B cell (primary cell): ENCODE measurements at regions not wholly inside any gene's neighbourhood (a gene's known extent, or its start where the extent isn't known, plus 50 kb on each side); places are given as distances from the start of the nearest gene placed in this dataset.

Experiments used
- EZH2 ChIP-seq: IDR thresholded peaks from 2 replicates; pipeline ENCODE4 v1.6.1; 2012; ENCODE audit warnings: borderline replicate concordance, low read depth, mild to moderate bottlenecking, moderate library complexity, low read length; ENCODE audit not compliant: insufficient read depth, poor library complexity, severe bottlenecking
- TF ChIP-seq, protein P1 (sequence below): fragments of 200-600 bp; IDR thresholded peaks from one replicate; pipeline ENCODE4 v1.8.0; 2022; ENCODE audit warnings: antibody characterized with exemption, mild to moderate bottlenecking

DNA sequence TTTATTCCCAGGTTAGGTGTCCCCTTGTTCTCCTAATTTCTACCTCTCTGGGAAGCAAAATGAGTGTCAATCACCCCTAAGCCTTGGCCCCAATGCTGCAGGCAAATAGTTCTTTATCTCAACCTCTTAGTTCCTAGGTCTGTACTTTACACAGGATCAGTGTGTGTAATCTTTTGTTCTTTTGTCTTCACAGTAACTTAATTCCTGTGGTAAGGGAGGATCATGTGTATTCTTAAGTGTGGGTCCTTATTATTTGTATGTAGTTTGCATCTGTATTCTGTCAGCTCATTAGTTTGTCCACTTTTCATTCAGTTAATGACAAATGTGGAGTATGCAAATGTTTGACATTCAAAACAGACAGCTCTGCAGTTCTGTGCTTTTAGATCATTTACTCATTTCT lies 166.7 kb downstream of the FAT3 start:
- TF ChIP-seq, protein P1, sequence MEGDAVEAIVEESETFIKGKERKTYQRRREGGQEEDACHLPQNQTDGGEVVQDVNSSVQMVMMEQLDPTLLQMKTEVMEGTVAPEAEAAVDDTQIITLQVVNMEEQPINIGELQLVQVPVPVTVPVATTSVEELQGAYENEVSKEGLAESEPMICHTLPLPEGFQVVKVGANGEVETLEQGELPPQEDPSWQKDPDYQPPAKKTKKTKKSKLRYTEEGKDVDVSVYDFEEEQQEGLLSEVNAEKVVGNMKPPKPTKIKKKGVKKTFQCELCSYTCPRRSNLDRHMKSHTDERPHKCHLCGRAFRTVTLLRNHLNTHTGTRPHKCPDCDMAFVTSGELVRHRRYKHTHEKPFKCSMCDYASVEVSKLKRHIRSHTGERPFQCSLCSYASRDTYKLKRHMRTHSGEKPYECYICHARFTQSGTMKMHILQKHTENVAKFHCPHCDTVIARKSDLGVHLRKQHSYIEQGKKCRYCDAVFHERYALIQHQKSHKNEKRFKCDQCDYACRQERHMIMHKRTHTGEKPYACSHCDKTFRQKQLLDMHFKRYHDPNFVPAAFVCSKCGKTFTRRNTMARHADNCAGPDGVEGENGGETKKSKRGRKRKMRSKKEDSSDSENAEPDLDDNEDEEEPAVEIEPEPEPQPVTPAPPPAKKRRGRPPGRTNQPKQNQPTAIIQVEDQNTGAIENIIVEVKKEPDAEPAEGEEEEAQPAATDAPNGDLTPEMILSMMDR, result no peak
- no peak for TF ChIP-seq EZH2
